Right lobe of liver (tissue), 4 donors: ENCODE measurements at regions not wholly inside any gene's neighbourhood (a gene's known extent, or its start where the extent isn't known, plus 50 kb on each side); places are given as distances from the start of the nearest gene placed in this dataset.

ENCODE experiments used
- CTCF ChIP-seq, 4 donors: fragments of 200-600 bp in 3 of 4; fragments of 450-650 bp in 1 of 4; IDR thresholded peaks; one replicate each; pipeline versions ENCODE4 v1.5.1 to v1.8.0; 2016 to 2022; ENCODE audit warnings: antibody characterized with exemption in 4 of 4, mild to moderate bottlenecking in 2 of 4
- POLR2A ChIP-seq: fragments of 450-650 bp; IDR thresholded peaks from one replicate; pipeline ENCODE4 v1.6.1; 2017; ENCODE audit warnings: antibody characterized with exemption, mild to moderate bottlenecking
- donor health status: DM: no; HTN: no; CAD: no.
- donor health status: DM: no; HTN: no; CAD: no.
- donor health status: DM: no; HTN: yes; CAD: no.

GRCh38 chr3:88824666-88825564 lies 282.5 kb upstream of the EPHA3 start:
- TF ChIP-seq CTCF (IDR thresholded peaks at IDR 0.05) (no peak), POLR2A (no peak)
